ENCODE measurements at regions not wholly inside any gene's neighbourhood (a gene's known extent, or its start where the extent isn't known, plus 50 kb on each side); places are given as distances from the start of the nearest gene placed in this dataset.

DNA sequence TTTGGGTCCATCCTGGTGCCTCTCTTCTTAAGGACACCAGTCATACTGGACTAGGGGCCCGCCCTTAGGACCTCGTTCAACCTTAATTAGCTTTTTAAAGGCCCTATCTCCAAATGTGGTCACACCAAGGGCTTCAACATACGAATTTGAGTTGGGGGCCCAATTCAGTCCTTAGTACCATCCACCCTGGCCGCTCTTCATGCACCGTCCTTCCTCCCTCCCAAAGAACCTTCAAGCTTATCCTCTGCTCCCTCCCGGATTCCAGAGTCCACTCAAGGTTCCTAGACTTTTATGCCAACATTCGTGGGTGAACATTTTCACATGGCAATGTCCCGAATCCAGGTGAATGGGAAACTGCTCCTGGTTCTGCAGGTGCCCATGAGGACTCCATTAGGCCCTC lies 201.3 kb upstream of the IGF1R start:
- no peak for DNase-seq (ENCODE audit: low read depth in 2 of 2)

GRCh38 chr15:98451236-98451635 lies 197.1 kb upstream of the IGF1R start:
- DNase-seq (ENCODE audit: low read depth in 2 of 2) = no peak

- no peak for DNase-seq (ENCODE audit: low read depth in 2 of 2)
Observed at GRCh38 chr15:98452238-98452637, 196.1 kb upstream of the IGF1R start.

GRCh38 chr15:98455904-98456303 lies 192.4 kb upstream of the IGF1R start:
- DNase-seq (ENCODE audit: low read depth in 2 of 2) = no peak

DNA sequence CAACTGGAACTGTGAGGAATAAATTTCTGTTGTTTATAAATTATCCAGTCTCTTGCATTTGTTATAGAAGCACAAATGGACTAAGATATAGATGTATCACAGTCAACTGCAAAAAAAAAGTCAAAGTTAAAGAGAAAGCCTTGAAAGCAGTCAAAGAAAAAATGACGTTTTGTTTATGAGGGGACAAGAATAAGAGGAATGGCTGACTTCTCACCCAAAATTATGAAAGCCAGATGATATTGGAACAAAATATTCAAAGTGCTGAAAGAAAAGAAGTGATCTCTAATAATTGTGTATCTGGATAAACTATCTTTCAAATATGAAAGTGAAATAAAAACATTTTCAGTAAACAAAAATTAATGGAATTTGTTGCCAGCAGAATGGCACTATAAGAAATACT lies 171.8 kb upstream of the IGF1R start:
- DNase-seq (ENCODE audit: low read depth in 2 of 2) = no peak

DNA sequence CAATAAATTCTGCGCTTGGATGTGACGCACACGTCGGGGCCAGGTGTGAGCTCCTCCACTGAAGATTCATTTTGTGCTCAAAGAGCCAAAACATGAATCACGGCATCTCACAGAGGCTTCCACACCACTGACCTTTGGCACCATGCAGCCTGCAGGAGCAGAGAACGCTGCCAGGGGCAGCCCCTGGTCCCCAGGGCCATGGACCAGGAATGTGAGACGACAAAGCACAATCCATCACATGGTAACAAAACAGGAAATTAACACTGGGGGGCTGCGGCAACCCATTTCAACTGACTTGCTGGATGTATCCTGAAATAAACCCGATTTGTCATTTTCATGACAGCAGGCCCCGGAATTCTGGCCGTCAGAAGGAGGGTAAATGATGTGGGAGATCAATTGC lies 167.5 kb upstream of the IGF1R start:
- DNase-seq (ENCODE audit: low read depth in 2 of 2) = no peak

- no peak for DNase-seq (ENCODE audit: low read depth in 2 of 2)
Observed at GRCh38 chr15:98483575-98484130, 164.7 kb upstream of the IGF1R start.

- no peak for DNase-seq (ENCODE audit: low read depth in 2 of 2)
Observed at GRCh38 chr15:98484914-98485313, 163.4 kb upstream of the IGF1R start.

DNA sequence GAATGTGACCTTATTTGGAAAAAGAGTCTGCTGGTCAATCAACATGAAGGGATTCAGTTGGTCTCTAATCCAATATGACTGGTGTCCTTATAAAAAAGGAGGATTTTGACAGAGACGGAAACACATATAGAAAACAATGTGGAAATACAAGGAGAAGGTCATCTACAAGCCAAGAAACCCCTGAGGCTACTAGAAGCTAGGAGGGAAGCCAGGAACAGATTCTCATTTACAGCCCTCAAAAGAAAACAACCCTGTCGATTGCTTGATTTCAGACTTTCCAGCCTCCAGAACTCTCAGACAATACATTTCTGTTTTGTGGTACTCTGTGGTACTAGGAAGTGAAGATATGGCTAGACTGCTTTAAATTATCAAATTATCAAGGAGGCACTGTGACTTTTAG lies 162.9 kb upstream of the IGF1R start:
- no peak for DNase-seq (ENCODE audit: low read depth in 2 of 2)

GRCh38 chr15:98493966-98494511 lies 154.3 kb upstream of the IGF1R start:
- no peak for DNase-seq (ENCODE audit: low read depth in 2 of 2)

DNA sequence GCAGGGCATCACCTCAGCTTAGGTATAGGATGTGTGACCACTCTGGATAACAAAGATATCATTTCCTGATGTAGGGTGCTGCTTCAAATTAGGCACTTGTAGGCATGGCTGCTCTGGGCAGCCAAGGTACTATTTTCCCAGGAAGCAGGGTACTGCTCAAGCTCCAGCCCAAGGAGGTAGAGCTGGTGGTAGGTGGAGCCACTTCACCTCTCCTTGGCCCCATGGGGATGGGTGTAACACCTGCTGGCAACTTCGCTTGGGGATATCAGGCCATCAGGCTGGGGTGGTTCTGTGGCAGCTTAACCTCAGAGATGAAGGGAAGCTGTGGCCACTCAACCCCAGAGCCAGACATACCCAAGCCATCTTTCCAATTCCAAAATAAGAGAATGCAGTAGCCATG lies 147.1 kb upstream of the IGF1R start:
- no peak for DNase-seq (ENCODE audit: low read depth in 2 of 2)

DNA sequence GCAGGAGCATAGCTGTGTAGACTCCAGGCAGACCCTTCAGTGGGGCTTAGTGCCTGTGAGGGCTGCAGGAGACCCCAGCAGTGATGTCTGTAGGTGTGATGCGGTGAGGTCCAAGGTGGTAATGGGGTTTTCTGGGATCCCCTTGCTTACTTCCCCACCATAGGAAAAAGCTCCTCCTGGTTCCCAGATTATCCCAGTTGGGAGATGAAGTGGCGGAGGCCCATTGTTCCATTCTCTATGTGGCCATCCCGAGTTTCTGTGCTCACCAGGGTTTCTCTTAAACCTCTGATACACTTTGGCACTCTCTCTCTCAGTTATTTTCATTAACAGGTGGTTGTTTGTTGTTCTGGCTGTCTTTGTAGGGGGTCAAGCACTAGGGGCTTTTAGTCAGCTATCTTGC lies 146.7 kb upstream of the IGF1R start:
- no peak for DNase-seq (ENCODE audit: low read depth in 2 of 2)

DNA sequence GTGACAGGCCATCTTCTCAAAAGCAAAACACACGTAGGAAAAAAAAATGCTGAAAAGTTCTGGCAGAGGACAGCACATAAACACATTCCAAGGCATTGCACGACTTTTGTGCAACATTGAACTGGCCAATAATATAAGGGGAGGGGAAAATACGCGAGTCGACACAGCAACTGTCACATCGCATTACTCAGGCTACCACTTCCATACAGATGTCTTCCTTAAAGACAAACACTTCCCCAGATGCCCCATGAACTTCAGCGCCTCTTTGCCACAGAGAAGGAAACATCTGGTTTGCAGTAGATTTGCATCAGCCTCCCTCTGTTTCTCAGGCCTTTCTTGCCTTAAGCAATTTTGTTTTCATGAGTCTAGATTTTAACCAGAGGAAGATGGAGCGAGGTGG lies 144.4 kb upstream of the IGF1R start:
- no peak for DNase-seq (ENCODE audit: low read depth in 2 of 2)

DNA sequence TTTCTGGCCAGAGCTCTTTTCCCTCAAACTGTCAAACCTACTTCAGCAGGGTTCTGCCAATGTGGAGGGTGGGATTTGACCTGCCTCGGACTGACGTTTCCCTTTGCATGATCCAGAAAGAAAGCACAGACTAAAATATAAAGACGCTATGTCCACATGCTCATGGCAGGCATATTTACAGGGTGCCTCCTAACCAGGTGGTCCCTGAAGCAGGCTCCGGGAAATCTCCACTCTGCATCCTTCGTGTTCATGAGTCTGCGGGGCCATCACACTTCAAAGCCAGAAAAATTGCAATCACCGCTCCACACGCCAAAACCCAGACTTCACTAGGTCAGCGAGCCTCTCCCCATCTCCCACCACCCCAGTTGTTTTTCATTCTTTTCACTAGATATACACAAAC lies 143.3 kb upstream of the IGF1R start:
- no peak for DNase-seq (ENCODE audit: low read depth in 2 of 2)

- DNase-seq (ENCODE audit: low read depth in 2 of 2) = no peak
Observed at GRCh38 chr15:98505611-98506031, 142.7 kb upstream of the IGF1R start.

- DNase-seq (ENCODE audit: low read depth in 2 of 2) = no peak
Observed at GRCh38 chr15:98506172-98506571, 142.2 kb upstream of the IGF1R start.

GRCh38 chr15:98506711-98507110 lies 141.6 kb upstream of the IGF1R start:
- DNase-seq (ENCODE audit: low read depth in 2 of 2) = no peak

GRCh38 chr15:98513428-98513986 lies 134.8 kb upstream of the IGF1R start:
- DNase-seq (ENCODE audit: low read depth in 2 of 2) = no peak

DNA sequence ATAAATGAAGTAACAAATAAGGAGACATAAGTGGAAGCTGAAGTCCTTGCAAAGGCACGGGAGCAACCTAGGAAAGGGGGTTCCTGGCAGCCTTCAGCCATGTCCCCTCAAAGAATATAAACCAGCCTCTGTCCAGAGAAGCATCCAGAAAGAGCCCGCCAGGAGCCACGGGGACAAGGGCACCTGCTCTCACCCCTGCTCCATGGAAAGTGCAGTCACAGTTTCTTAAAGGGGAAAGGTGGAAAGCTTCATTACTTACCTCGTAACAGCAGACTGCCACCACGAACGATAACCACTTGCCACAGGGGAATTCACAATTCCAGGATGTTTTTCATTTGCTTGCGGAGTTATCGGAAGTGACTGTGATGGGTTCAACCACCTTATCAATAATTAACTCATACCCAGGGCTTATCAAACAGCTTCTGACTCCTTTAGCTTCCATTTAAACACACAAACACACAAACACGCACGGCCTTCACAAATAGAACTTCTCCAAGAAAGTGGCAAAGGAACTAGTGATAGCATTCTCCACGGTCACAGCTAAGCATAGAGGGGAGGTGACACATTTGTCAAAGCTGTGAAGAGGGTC lies 134.2 kb upstream of the IGF1R start:
- DNase-seq (ENCODE audit: low read depth in 2 of 2) = no peak

DNA sequence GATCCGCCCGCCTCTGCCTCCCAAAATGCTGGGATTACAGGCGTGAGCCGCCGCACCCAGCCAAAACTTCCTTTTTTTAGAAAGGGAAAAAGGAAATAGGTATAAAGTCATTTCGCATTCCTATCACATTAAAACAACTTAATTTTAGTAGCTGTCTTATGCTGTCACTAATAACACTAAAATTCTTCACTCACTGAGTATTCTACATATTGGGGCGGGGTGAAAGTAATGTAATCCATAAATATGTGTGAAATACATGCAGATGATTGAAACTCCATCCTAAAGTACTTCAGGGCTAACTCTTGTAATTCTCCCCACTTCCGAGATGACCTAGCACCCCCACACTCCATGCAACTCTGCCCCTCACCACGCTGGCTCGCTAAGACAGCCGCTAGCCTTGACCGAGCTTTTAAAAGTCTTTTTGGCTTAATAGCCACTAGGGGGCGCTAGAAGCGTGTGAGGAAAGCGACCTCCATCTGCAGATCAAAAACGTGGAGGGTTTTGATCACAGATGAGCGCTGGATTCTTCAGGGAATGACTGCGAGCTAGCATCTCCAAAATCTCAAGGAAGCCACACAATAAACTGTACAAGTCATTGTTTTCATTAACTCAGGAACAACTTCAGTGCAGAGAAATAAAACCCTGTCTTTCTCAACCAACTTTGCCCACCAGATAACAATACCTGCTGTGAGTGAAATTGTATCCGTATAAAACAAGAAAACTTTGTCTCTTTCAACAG lies 129.3 kb upstream of the IGF1R start:
- DNase-seq (ENCODE audit: low read depth in 2 of 2) = peak in 1 of 2 donors; percentile 3

- DNase-seq (ENCODE audit: low read depth in 2 of 2) = no peak
Observed at GRCh38 chr15:98519767-98520550, 128.4 kb upstream of the IGF1R start.

DNA sequence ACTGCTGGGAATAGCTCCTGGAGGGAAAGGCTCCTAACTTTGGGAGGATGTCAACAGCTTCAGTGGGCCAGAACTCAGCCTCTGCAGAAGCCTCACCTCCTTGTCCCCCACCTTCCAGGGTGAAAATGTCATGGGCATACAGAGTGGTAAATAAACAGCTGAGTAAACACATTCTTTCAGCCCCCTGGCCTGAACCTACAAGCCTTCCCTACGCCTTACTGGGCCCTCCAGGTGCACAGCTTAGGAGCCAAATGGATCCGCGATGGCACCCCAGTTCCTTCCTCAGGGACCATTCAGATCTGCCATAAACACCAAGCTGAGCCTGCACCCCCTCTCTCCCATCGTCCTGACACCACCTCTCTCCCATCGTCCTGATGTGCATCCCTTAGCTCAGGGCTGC lies 126.2 kb upstream of the IGF1R start:
- no peak for DNase-seq (ENCODE audit: low read depth in 2 of 2)
